ENCODE measurements at regions not wholly inside any gene's neighbourhood (a gene's known extent, or its start where the extent isn't known, plus 50 kb on each side); places are given as distances from the start of the nearest gene placed in this dataset.

DNA sequence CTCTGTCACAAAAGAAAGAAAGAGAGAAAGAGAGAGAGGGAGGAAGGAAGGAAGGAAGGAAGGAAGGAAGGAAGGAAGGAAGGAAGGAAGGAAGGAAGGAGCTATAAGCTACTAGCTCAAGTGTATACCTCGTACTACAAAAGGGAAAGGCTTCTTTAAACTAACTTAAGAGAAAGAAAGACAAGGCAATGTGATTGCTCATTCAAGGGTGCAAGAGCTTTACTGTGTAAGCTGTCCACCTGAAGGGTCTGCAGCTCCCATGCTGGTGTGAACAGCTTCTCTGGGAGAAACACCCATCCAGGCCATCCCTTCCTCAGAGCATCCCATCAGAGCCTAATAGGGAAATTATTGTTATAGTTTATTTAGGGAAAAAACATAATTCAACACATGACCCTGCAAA lies 286.1 kb upstream of the ID2 start:
- no peak for DNase-seq (ENCODE audit: low read depth in 3 of 3)

DNA sequence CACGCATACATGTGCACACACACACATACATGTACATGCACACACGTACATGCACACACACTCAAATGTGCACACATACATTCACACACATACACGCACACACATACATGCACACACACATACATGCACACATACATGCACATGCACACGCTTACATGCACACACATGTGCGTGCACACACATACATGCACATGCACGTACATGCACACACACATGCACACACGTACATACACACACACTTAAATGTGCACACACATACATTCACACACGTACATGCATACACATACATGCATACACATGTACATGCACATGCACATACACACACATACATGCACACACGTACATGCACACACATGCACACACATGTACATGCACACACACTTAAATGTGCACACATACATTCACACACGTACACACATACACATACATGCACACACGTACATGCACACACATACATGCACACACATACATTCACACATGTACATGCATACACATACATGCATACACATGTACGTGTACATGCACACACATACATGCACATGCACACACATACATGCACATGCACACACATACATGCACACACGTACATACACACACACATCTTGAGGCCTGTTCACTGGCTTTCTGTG lies 283.7 kb upstream of the ID2 start:
- no peak for DNase-seq (ENCODE audit: low read depth in 3 of 3)

DNA sequence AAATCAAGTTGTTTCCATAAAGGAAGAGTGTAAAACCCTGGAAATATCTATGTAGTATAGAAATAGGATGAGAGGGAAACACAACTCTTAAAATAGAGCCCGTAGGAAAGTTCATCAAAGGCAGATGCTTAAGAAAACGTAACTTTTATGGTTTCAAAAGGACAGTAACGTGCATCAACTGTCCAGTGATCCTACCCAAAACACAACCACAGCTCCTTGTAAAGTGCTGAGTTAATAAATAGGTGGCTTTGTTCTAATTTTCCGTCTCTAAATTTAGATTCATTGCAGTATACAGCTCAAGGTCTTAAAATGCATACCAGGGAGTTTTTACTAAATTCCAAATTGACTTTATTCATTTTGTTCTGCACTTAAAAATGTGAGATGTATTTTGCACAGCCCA lies 282.1 kb upstream of the ID2 start:
- no peak for DNase-seq (ENCODE audit: low read depth in 3 of 3)

- no peak for DNase-seq (ENCODE audit: low read depth in 3 of 3)
Measured at GRCh38 chr2:8400196-8400595, 281.7 kb upstream of the ID2 start.

DNA sequence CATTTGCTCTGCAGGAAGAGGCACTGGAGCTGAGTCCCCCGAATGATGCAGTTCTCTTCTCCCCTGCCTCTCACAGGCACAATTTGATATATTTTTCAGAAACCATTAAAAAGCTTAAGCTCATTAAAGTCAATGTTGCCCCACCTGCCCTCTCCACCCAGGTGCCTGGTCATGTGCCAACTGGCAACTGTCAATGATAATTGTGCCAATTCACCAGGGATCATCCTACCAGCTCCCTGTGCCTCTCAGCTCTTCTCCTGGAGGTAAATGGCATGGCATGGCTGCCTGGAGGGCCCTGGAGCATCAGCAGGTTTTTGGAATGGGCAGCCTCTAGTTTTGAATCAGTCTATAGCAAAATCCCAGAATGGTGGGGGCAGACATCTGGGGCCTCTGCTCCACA lies 279.6 kb upstream of the ID2 start:
- DNase-seq (ENCODE audit: low read depth in 3 of 3) = no peak

DNA sequence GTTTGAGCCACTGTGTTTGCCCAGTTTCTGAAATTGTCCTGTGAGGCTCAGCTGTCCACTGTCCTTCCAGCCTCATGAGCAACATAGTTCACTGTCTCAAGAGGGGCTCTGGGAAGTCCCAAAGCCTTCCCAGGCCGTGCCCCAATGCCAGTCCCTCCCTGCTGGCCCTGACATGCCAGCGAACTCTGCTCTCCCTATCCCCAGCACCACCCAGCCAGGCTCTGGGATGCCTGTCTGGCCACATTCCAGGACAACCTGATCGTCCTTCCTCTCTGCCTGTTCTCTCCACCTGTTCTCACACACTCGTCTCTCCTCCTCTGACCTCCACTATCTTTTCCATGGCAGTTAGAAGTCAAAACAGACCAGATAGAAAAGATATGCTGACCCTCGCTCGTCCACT lies 278.0 kb upstream of the ID2 start:
- DNase-seq (ENCODE audit: low read depth in 3 of 3) = no peak

- DNase-seq (ENCODE audit: low read depth in 3 of 3) = no peak
Measured at GRCh38 chr2:8405334-8405733, 276.5 kb upstream of the ID2 start.

DNA sequence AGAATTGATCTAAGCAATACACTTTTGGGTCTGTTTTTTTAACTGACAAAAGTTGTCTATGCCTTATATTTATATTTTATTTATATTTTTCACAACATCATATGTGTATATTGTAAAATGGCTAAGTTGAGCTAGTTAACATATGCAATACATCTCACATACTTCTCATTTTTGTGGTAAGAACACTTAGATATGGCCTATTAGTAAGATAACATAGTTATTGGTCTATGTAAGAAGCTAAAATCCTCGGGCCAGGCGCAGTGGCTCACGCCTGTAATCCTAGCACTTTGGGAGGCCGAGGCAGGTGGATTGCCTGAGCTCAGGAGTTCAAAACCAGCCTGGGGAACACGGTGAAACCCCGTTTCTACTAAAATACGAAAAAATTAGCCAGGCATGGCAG lies 275.6 kb upstream of the ID2 start:
- no peak for DNase-seq (ENCODE audit: low read depth in 3 of 3)

DNA sequence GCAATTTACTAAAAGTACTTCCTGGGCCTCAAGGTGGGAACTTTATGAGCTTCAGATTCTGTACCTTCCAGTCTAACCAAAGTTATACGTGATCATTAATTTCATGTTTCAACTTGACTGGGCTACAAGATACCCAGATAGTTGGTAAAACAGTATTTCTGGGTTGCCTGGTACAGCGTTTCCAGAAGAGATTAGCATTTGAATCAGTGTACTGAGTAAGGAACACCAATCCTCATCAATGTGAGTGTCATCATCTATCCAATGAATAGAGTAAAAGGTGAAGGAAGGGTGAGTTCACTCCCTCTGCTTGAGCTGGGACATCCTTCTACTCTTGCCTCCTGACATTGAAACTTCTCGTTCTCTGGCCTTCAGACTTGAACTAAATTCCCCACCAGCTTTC lies 274.5 kb upstream of the ID2 start:
- DNase-seq (ENCODE audit: low read depth in 3 of 3) = no peak

DNA sequence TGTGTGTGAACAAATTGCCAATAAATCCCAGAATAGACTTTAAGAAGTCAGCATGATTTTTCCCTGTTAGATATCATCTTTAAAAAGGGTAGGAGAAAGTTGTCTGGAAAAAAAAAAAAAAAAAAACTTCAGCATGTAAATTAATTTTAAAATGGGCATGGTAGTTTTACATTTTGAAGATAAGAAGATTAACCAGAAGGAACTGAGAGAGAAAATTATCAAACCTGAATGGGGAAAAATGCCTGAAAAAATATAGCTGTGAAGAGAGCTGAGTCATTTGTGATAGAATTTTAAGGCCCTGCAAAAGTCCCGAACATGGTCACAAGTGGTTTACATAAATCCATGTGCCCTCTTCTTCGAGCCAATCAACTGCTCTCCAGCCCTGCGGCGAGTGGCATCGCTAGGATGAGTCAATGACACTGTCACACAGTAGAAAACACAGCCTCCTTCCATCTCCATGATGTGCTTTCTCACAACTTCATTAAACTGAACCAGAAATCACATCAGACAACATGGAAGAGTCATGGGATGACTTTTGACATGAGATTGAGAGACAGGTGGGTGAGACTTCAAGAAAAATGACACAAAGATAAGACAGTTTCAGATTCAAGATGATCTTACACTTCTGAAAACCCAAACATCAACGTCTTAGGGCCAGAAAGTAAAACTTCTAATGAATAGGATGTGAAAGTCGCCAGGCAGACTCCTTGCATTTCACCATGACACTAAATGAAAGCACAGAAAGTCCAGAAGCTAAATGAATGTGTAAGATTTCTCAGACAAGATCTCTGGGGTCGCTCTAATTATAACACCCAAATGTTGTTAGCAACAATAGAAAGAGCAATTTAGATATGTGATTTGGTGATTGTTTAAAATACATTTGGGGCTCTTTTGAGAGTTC lies 273.0 kb upstream of the ID2 start:
- DNase-seq (ENCODE audit: low read depth in 3 of 3) = peak in 2 of 3 experiments; percentile 21 to 35

- no peak for DNase-seq (ENCODE audit: low read depth in 3 of 3)
Measured at GRCh38 chr2:8409461-8410260, 272.2 kb upstream of the ID2 start.

DNA sequence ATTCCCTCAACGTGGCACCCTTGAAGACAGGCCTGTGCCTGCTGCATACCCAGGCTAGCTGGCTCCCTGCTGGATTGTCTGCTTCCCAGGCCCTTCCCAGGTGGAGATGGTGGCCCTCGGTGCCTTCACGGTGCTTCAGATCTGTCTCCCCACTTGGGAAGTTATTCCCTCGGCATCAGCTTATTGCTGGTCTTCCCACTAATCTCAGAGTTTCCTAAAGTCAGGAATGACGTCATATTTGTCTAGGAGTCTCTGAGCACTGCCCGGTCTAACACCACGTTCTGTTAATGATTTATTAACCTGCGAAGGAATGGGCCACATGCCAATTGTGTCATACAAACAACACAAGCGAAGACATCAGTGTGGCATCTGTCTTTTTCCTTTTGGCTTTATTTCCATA lies 269.8 kb upstream of the ID2 start:
- DNase-seq (ENCODE audit: low read depth in 3 of 3) = no peak

GRCh38 chr2:8412586-8412985 lies 269.3 kb upstream of the ID2 start:
- no peak for DNase-seq (ENCODE audit: low read depth in 3 of 3)

- no peak for DNase-seq (ENCODE audit: low read depth in 3 of 3)
Measured at GRCh38 chr2:8413589-8414135, 268.2 kb upstream of the ID2 start.

- no peak for DNase-seq (ENCODE audit: low read depth in 3 of 3)
Measured at GRCh38 chr2:8414946-8415879, 266.6 kb upstream of the ID2 start.

GRCh38 chr2:8416001-8416571 lies 265.8 kb upstream of the ID2 start:
- DNase-seq (ENCODE audit: low read depth in 3 of 3) = no peak

DNA sequence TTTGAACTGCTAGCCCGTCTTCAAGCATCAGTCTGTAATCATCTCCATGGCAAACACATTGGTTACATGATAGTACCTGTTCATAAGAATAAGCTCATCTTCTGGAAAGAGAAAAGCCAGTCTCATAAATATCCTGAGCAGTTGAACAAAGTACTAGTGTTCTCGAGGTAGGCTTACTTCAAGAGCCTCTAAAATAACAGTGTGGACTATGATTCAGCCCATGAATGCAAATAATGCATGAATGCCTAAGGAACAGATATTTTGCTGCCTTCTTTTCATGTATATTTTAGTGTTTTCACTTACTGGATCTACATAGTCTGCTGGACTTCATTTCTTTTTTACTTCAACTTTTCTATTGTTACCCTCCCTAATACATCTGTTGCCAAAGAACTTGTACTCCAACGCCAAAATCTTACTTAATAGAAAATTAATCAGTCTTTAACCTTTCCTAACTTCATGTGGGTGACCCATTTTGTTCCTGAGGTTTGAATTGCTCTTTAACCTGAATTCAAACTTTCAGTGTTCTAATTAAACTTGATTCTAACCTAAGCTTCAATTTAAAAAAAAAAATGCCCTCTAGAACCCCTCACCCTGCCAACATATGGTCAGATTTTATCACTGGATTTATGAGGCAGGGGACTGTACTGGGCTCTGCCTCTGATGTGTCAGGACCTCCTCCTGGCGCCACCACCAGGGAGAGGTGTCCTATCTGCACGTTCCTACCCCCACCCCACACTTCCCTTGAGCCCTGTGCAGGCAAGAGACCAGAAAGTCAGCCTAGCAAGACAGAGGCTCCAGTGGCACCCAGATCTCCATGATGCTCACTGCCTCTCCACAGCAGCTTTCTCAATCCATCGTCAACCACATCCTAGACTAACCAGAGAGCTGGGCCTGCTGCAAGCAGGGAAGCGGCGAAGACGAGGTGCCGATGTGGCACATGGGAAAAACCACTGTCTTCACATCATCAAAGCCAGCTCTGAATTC lies 264.7 kb upstream of the ID2 start:
- no peak for DNase-seq (ENCODE audit: low read depth in 3 of 3)

- DNase-seq (ENCODE audit: low read depth in 3 of 3) = no peak
Measured at GRCh38 chr2:8418721-8419120, 263.1 kb upstream of the ID2 start.

DNA sequence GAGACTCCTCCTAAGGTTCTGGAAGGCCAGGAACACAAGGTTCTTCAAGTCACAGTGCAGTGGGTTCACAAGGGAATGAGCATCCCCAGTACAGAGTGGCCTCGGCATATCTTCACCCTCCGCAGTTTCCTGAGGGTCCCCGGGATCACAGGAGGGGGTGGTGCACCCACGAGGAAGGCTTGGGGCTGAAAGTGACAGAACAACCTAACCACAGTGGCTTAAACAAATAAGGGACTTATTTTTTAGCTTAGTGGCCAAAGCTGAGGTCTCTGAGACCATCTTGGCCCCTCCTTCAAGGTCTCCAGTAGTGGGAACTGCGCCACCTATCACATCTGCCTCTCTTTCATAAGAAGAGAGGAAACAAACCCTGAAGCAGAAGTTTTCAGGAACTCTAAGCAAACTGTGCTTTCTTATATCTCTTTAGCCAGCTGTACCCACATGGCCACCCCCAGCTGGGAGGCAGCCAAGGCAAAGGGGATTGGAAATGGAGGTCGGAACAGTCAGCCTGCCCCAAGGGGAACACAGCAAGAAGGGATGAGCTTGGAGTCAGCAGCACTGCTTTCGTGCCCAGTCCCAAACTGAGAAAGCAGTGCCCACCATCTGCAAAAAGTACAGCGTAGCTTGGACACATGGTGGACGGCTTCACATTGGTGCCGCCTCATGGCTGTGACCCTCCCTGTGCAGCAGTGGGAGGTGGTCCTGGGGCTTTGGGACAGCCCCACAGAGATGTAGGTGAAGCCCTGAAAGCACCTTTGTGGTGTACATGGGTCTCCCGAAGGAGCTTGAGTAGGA lies 260.0 kb upstream of the ID2 start:
- no peak for DNase-seq (ENCODE audit: low read depth in 3 of 3)
